Fibroblast of the aortic adventitia (primary cell): ENCODE measurements at regions not wholly inside any gene's neighbourhood (a gene's known extent, or its start where the extent isn't known, plus 50 kb on each side); places are given as distances from the start of the nearest gene placed in this dataset.

Experiments
- DNase-seq: peaks from one replicate; pipeline ENCODE4 v3.0.0-alpha.2; 2010; ENCODE audit warnings: low read depth
- H3K4me3 ChIP-seq: 2 replicates; pipeline ENCODE4 v1.5.1; 2011; ENCODE audit warnings: low read depth, mild to moderate bottlenecking, control low read depth, low read length, moderate library complexity
- CTCF ChIP-seq: IDR thresholded peaks from 2 replicates; pipeline ENCODE4 v1.5.1; 2011; ENCODE audit warnings: mild to moderate bottlenecking, low read length, control low read depth, inconsistent platforms; ENCODE audit not compliant: insufficient read depth

GRCh38 chr17:22410136-22410535, 717.8 kb downstream of the KCNJ18 start:
- H3K4me3 ChIP-seq = no peak overlapping the region
- TF ChIP-seq CTCF = no peak
- no peak for DNase-seq

DNA sequence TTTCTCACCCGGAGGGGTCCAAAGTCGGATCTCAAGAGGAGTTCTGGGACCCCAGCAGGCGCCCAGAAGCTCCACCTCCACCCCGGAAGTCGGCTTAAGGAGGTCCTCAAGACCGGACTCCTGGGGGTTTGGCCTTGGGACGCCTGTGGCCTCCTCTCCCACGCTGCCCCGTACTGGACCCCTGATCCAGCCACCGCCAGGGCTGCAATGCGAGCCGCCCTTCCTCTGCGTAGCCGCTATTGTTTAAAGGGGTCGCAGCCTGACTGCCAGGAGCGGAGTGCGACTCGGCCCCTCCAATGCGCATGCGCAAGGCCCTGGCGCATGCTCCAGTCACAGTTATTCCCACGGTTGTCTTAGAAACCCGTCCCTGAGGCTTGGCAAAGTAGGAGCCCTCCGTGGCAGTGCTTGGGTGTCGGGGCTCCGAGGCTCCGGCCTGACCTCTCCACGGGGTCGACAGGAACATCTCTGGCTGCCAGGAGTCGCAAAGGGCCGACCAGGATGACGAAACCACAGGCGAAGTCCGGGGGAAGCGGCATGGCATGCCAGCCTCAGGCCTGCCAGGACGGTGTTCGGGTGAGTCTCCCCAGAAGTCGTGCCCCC, 719.0 kb downstream of the KCNJ18 start:
- no peak for TF ChIP-seq CTCF
- DNase-seq = no peak
- no peak overlapping the region for H3K4me3 ChIP-seq

DNA sequence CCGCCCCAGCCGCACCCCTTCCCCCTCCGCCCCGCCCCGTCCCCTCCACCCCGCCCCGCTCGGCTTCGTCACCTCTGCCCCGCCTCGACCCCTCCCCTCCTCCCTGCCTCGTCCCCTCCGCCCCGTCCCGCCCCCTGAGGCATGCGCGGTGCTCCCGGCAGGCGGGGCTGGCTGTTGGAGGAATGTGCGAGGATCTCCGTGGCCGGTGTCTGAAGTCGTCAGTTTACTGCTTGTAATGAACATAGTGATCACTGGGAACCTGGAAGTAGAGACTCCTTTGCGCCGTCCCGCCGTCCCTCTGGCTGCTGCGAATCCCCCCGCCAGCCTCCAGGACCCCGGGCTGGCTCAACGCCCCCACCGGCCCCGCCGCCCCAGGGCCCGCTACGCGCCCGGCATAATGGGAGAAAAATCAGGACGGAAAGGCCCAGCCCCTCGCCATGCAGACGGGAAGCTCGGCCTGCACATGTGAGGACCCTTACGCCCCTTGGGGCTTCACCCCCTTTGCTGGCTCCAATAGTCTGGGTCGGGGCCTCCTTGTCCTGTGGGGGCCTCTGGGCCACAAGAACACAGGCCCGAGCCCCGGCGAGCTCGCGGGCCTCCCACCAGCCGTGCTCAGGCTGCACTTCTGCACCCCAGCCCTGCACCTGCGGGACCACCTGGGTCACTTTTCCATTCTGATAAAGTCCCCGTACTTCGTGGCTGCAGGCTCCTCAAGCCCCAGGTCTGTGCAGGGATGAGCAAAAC, 743.1 kb downstream of the KCNJ18 start:
- H3K4me3 ChIP-seq = no peak overlapping the region
- no peak for TF ChIP-seq CTCF
- no peak for DNase-seq

DNA sequence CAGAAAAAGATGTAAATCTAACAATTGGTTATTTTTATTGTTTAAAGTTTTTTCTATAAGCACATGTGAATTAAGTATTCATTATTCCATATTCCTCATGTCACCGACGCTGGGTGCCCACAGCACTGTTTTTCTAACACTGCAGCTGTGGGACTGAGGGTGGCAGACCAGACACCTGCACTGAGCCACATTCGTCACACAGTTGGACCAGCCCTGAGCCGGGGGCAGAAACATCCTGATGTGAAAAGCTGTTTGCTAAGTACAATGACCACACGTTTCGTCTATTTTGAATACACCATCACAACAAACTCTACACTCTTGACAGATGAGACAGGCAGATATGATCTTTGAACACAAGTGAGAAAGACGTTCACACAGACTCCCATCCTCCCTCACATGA, 749.5 kb downstream of the KCNJ18 start:
- DNase-seq = no peak
- no peak for TF ChIP-seq CTCF
- no peak overlapping the region for H3K4me3 ChIP-seq

- H3K4me3 ChIP-seq = no peak overlapping the region
- no peak for DNase-seq
- TF ChIP-seq CTCF = no peak
Observed at GRCh38 chr17:22443061-22443460, 750.7 kb downstream of the KCNJ18 start.

DNA sequence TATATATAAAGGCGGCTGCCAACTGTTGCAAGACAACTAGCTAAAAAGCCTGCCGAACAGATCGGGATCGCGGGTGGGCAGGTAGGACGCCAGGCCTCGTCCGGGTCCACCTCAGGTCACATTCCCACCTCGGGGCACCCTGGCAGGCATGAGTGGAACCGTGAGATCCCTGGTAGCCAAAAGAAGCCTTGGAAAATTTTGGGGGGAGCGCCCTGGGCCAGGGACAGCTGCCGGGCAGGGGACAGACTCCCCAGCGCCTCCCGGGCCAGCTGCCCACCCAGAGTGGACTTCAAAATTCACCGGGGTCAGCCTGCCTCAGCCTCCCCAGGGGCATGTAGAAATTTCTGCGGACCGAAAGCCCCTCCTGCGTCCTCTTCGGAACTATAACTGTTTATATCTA, 760.9 kb downstream of the KCNJ18 start:
- no peak for DNase-seq
- H3K4me3 ChIP-seq = no peak overlapping the region
- TF ChIP-seq CTCF = no peak
